Tongue (tissue), 1 donor: ENCODE measurements at regions not wholly inside any gene's neighbourhood (a gene's known extent, or its start where the extent isn't known, plus 50 kb on each side); places are given as distances from the start of the nearest gene placed in this dataset.
"Not testable (repeated sequence)": the region's sequence is repeated elsewhere in the genome, so short reads cannot be mapped to it uniquely, and the experiment has no call there.

Source experiments
- DNase-seq: peaks from one replicate; pipeline ENCODE4 v3.0.0-alpha.2; 2015

GRCh38 chr5:52024359-52024758, 641.1 kb downstream of the ISL1 start:
- no peak for DNase-seq

GRCh38 chr5:52029836-52030235, 646.6 kb downstream of the ISL1 start:
- not testable (repeated sequence) for DNase-seq

- no peak for DNase-seq
These were observed 658.6 kb downstream of the ISL1 start for GRCh38 chr5:52041842-52042241.

- DNase-seq: no peak
These were observed 659.9 kb downstream of the ISL1 start for GRCh38 chr5:52043137-52043536.

- DNase-seq: no peak
These were observed 660.3 kb downstream of the ISL1 start for GRCh38 chr5:52043543-52043942.

- no peak for DNase-seq
These were observed 668.5 kb downstream of the ISL1 start for GRCh38 chr5:52051759-52052158.

GRCh38 chr5:52063186-52063585, 679.9 kb downstream of the ISL1 start:
- no peak for DNase-seq

GRCh38 chr5:52065182-52065581, 681.9 kb downstream of the ISL1 start:
- no peak for DNase-seq

GRCh38 chr5:52069997-52070396, 686.7 kb downstream of the ISL1 start:
- DNase-seq: no peak

- DNase-seq: no peak
These were observed 690.9 kb downstream of the ISL1 start for GRCh38 chr5:52073993-52074689.

GRCh38 chr5:52077941-52078815, 694.9 kb downstream of the ISL1 start:
- DNase-seq: no peak

- DNase-seq: not testable (repeated sequence)
These were observed 685.4 kb upstream of the ITGA1 start for GRCh38 chr5:52102311-52102710.

- no peak for DNase-seq
These were observed 680.4 kb upstream of the ITGA1 start for GRCh38 chr5:52107210-52107905.

- no peak for DNase-seq
These were observed 667.9 kb upstream of the ITGA1 start for GRCh38 chr5:52119768-52120167.

- DNase-seq: no peak
These were observed 655.7 kb upstream of the ITGA1 start for GRCh38 chr5:52132053-52132452.

- DNase-seq: no peak
These were observed 653.6 kb upstream of the ITGA1 start for GRCh38 chr5:52134013-52134650.

- peak; percentile 6 for DNase-seq
These were observed 647.7 kb upstream of the ITGA1 start for GRCh38 chr5:52139888-52140615.

- DNase-seq: no peak
These were observed 639.0 kb upstream of the ITGA1 start for GRCh38 chr5:52148679-52149078.

- no peak for DNase-seq
These were observed 637.2 kb upstream of the ITGA1 start for GRCh38 chr5:52150501-52150900.

GRCh38 chr5:52156809-52157208, 630.9 kb upstream of the ITGA1 start:
- not testable (repeated sequence) for DNase-seq

- DNase-seq: not testable (repeated sequence)
These were observed 621.9 kb upstream of the ITGA1 start for GRCh38 chr5:52165806-52166205.

GRCh38 chr5:52173133-52173532, 614.6 kb upstream of the ITGA1 start:
- no peak for DNase-seq
